ENCODE measurements at regions not wholly inside any gene's neighbourhood (a gene's known extent, or its start where the extent isn't known, plus 50 kb on each side); places are given as distances from the start of the nearest gene placed in this dataset.

DNA sequence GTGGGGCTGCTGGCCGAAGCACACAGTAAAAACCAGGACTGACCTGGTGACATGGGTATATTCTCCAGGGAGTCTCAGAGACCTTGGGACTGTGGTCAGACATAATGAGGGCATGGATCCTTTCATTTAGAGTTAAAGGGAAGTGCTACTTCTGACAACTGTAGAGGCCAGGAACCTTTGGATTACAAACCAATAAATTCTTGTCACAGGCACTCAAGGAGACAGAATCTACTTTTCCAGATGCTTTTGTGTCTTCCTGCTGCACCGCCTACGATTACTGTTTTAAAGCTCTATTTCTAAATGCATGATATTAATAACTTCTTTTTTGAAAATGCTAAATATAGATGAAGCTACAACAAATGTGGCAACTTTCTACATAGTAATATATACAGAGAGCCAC, 106.5 kb upstream of the LPAR1 start:
- no peaks in the 10 kb centered on the region for H3K36me3 Mint-ChIP-seq
- no peak for ATAC-seq
- H3K4me1 Mint-ChIP-seq: no peaks in the 10 kb centered on the region
- no peak overlapping the region for H3K4me3 Mint-ChIP-seq
- H3K27me3 Mint-ChIP-seq: no peaks in the 10 kb centered on the region
- H3K27ac Mint-ChIP-seq: no peak overlapping the region
- H3K9me3 Mint-ChIP-seq: peaks cover 3% of the 10 kb centered on the region

GRCh38 chr9:111136180-111136579, 97.9 kb upstream of the LPAR1 start:
- Mint-ChIP-seq H3K36me3 (no peaks in the 10 kb centered on the region), H3K4me3 (no peak overlapping the region), H3K27ac (no peak overlapping the region), H3K27me3 (no peaks in the 10 kb centered on the region), H3K4me1 (no peaks in the 10 kb centered on the region), H3K9me3 (peaks cover 10% of the 10 kb centered on the region)
- no peak for ATAC-seq

- no peaks in the 10 kb centered on the region for H3K36me3 Mint-ChIP-seq
- no peak overlapping the region for H3K27ac Mint-ChIP-seq
- H3K4me3 Mint-ChIP-seq: no peak overlapping the region
- H3K4me1 Mint-ChIP-seq: no peaks in the 10 kb centered on the region
- H3K9me3 Mint-ChIP-seq: peaks cover 16% of the 10 kb centered on the region
- ATAC-seq: no peak
- no peaks in the 10 kb centered on the region for H3K27me3 Mint-ChIP-seq
Observed at GRCh38 chr9:111131211-111131610, 92.9 kb upstream of the LPAR1 start.

DNA sequence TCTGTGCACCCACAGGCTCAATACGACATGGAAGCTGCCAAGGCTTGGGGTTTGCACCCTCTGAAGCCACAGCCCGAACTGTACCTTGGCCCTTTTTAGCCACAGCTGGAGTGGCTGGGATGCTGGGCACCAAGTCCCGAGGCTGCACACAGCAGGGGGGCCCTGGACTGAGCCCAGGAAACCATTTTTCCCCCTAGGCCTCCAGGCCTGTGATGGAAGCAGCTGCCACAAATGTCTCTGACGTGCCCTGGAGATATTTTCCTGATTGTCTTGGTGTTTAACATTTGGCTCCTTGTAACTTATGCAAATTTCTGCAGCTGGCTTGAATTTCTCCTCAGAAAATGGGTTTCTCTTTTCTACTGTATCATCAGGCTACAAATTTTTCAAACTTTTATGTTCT, 82.3 kb upstream of the LPAR1 start:
- Mint-ChIP-seq H3K27me3 (no peaks in the 10 kb centered on the region), H3K9me3 (peaks cover 7% of the 10 kb centered on the region), H3K36me3 (no peaks in the 10 kb centered on the region), H3K4me1 (no peaks in the 10 kb centered on the region), H3K27ac (no peak overlapping the region), H3K4me3 (no peak overlapping the region)
- no peak for ATAC-seq

DNA sequence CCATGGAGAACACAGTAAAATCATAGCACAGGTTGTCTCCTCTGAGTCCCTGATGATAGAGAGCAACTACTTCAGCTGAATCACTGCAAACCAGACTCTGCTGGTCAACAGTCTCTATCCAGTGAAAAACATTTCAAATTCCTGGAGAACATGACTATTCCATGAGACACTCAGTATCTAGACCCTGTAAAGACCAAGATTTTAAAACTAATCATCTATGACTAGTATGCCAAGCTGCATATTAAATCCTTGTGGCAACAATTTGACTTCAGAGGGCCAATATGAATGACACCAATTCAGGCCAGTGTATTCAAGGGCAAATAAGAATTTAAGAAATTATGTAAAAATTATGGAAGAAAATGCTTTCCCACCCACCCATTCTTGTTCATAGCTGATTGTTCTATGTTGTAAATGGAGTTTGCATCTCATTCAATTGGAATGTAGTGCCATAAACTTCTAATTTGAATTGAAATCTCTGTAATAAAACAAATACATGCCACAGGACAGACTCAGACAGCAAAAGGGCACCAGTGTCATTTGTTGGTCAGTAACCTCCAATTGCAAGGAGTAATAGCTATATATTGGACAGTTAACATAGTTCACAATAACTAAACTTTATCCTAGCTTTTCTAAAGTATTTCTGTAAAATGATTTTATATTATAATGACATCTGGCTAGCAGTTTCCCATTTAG, 80.1 kb upstream of the LPAR1 start:
- H3K4me1 Mint-ChIP-seq: no peaks in the 10 kb centered on the region
- no peaks in the 10 kb centered on the region for H3K36me3 Mint-ChIP-seq
- no peak overlapping the region for H3K27ac Mint-ChIP-seq
- H3K4me3 Mint-ChIP-seq: no peak overlapping the region
- H3K9me3 Mint-ChIP-seq: peaks cover 4% of the 10 kb centered on the region
- no peak for ATAC-seq
- no peaks in the 10 kb centered on the region for H3K27me3 Mint-ChIP-seq

GRCh38 chr9:111114486-111114885, 76.2 kb upstream of the LPAR1 start:
- Mint-ChIP-seq H3K9me3 (no peaks in the 10 kb centered on the region), H3K36me3 (no peaks in the 10 kb centered on the region), H3K4me1 (no peaks in the 10 kb centered on the region), H3K4me3 (no peak overlapping the region), H3K27me3 (no peaks in the 10 kb centered on the region), H3K27ac (no peak overlapping the region)
- no peak for ATAC-seq

- H3K4me3 Mint-ChIP-seq: no peak overlapping the region
- no peaks in the 10 kb centered on the region for H3K36me3 Mint-ChIP-seq
- ATAC-seq: no peak
- H3K4me1 Mint-ChIP-seq: no peaks in the 10 kb centered on the region
- H3K27me3 Mint-ChIP-seq: no peaks in the 10 kb centered on the region
- no peaks in the 10 kb centered on the region for H3K9me3 Mint-ChIP-seq
- H3K27ac Mint-ChIP-seq: no peak overlapping the region
Observed at GRCh38 chr9:111113712-111114111, 75.4 kb upstream of the LPAR1 start.

DNA sequence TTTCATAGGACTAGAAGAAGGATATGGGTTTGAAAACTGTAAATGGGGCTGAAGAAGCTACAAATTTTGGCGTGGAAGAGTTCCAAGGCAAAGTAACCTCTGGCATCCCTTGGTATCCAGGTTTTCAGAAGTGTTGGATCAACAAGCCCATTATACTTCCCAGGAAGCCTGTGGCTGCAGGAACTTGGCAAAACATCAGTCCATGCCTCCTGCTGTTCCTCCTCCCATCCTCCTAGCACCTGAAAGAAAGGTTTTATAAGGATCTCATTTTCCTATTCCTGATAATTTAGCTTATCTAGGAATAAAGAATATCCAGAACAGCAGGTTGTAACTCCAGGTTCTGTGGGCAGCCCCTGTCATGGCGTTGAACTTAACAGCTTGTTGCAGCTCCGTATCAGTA, 72.5 kb upstream of the LPAR1 start:
- Mint-ChIP-seq H3K9me3 (no peaks in the 10 kb centered on the region), H3K4me3 (no peak overlapping the region), H3K36me3 (no peaks in the 10 kb centered on the region), H3K27ac (no peak overlapping the region), H3K4me1 (no peaks in the 10 kb centered on the region), H3K27me3 (no peaks in the 10 kb centered on the region)
- no peak for ATAC-seq

GRCh38 chr9:111108946-111109345, 70.7 kb upstream of the LPAR1 start:
- no peak for ATAC-seq
- no peaks in the 10 kb centered on the region for H3K27me3 Mint-ChIP-seq

DNA sequence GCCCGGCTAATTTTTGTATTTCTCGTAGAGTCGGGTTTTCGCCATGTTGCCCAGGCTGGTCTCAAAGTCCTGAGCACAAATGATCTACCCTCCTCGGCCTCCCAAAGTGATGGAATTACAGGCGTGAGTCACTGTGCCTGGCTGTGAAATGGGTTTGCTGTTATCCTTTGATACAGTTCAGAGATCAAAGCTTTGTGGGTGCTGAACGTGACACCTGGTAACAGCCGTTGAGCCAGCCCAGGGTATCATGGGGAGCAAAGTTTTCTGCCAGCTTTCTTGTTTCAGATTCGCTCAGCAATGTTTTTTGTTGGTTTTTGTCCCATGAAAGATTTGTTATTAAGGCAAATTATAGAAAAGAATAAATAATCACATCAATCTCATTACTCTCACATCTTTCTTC, 68.9 kb upstream of the LPAR1 start:
- no peak overlapping the region for H3K4me3 Mint-ChIP-seq
- H3K4me1 Mint-ChIP-seq: no peaks in the 10 kb centered on the region
- no peak for ATAC-seq
- H3K27me3 Mint-ChIP-seq: no peaks in the 10 kb centered on the region
- H3K36me3 Mint-ChIP-seq: no peaks in the 10 kb centered on the region
- no peak overlapping the region for H3K27ac Mint-ChIP-seq
- no peaks in the 10 kb centered on the region for H3K9me3 Mint-ChIP-seq

More at GRCh38 chr9:111108946-111109345, 70.7 kb upstream of the LPAR1 start:
- no peaks in the 10 kb centered on the region for H3K4me1 Mint-ChIP-seq
- no peaks in the 10 kb centered on the region for H3K9me3 Mint-ChIP-seq
- H3K27ac Mint-ChIP-seq: no peak overlapping the region
- H3K36me3 Mint-ChIP-seq: no peaks in the 10 kb centered on the region
- no peak overlapping the region for H3K4me3 Mint-ChIP-seq

DNA sequence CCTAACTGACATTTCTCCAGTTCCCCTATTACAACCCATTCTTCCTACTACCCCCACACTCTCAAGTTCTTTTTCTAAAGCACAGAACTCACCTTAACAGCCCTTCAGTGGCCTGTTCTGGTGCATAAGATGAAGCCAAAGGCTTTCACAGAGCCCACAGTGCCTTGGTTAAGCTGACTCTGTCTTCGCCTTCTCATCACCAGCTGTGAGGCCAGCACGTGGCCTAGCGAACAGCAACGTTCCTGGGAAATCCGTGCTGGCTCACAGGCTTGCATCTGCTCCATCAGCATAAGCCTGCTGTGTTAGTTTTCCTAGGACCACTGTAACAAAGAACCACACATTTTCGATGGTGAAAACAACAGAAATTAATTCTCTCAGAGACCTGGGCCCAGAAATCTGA, 67.9 kb upstream of the LPAR1 start:
- no peak for ATAC-seq
- H3K4me3 Mint-ChIP-seq: no peak overlapping the region
- no peaks in the 10 kb centered on the region for H3K4me1 Mint-ChIP-seq
- no peaks in the 10 kb centered on the region for H3K27me3 Mint-ChIP-seq
- no peak overlapping the region for H3K27ac Mint-ChIP-seq
- no peaks in the 10 kb centered on the region for H3K9me3 Mint-ChIP-seq
- H3K36me3 Mint-ChIP-seq: no peaks in the 10 kb centered on the region

- H3K4me1 Mint-ChIP-seq: no peaks in the 10 kb centered on the region
- no peaks in the 10 kb centered on the region for H3K36me3 Mint-ChIP-seq
- no peaks in the 10 kb centered on the region for H3K27me3 Mint-ChIP-seq
- H3K27ac Mint-ChIP-seq: no peak overlapping the region
- ATAC-seq: no peak
- H3K9me3 Mint-ChIP-seq: no peaks in the 10 kb centered on the region
- no peak overlapping the region for H3K4me3 Mint-ChIP-seq
Observed at GRCh38 chr9:111102793-111103464, 64.7 kb upstream of the LPAR1 start.

GRCh38 chr9:111099199-111100008, 61.1 kb upstream of the LPAR1 start:
- no peak overlapping the region for H3K27ac Mint-ChIP-seq
- H3K4me1 Mint-ChIP-seq: no peaks in the 10 kb centered on the region
- H3K36me3 Mint-ChIP-seq: no peaks in the 10 kb centered on the region
- ATAC-seq: no peak
- no peaks in the 10 kb centered on the region for H3K27me3 Mint-ChIP-seq
- H3K9me3 Mint-ChIP-seq: no peaks in the 10 kb centered on the region
- no peak overlapping the region for H3K4me3 Mint-ChIP-seq

- no peaks in the 10 kb centered on the region for H3K4me1 Mint-ChIP-seq
- no peak overlapping the region for H3K4me3 Mint-ChIP-seq
- H3K9me3 Mint-ChIP-seq: no peaks in the 10 kb centered on the region
- H3K27ac Mint-ChIP-seq: no peak overlapping the region
- no peak for ATAC-seq
- H3K27me3 Mint-ChIP-seq: no peaks in the 10 kb centered on the region
- no peaks in the 10 kb centered on the region for H3K36me3 Mint-ChIP-seq
Observed at GRCh38 chr9:111098093-111098492, 59.8 kb upstream of the LPAR1 start.

DNA sequence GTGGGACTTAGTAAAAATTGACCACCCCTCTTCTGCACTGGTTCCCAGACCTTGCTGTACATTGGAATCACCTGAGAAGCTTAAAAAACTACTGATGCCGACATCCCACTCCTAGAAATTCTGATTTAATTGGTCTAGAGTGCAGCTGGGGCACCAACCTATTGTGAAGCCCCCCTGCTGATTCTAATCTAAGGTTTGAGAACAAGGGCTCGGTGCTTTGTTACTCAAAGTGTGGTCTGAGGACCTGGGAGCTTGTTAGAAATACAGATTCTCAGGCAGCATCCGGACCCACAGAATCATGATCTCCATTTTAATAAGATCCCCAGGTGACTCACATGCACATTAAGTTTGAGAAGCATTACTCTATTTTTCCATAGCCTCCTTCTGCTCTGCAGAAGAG, 57.8 kb upstream of the LPAR1 start:
- ATAC-seq: no peak
- no peak overlapping the region for H3K4me3 Mint-ChIP-seq
- H3K27me3 Mint-ChIP-seq: no peaks in the 10 kb centered on the region
- no peaks in the 10 kb centered on the region for H3K4me1 Mint-ChIP-seq
- no peaks in the 10 kb centered on the region for H3K36me3 Mint-ChIP-seq
- no peak overlapping the region for H3K27ac Mint-ChIP-seq
- no peaks in the 10 kb centered on the region for H3K9me3 Mint-ChIP-seq

- Mint-ChIP-seq H3K36me3 (no peaks in the 10 kb centered on the region), H3K27me3 (no peaks in the 10 kb centered on the region), H3K9me3 (no peaks in the 10 kb centered on the region), H3K4me1 (no peaks in the 10 kb centered on the region), H3K4me3 (no peak overlapping the region), H3K27ac (no peak overlapping the region)
- no peak for ATAC-seq
Observed at GRCh38 chr9:111095441-111095840, 57.2 kb upstream of the LPAR1 start.
